ENCODE measurements at regions not wholly inside any gene's neighbourhood (a gene's known extent, or its start where the extent isn't known, plus 50 kb on each side); places are given as distances from the start of the nearest gene placed in this dataset.

DNA sequence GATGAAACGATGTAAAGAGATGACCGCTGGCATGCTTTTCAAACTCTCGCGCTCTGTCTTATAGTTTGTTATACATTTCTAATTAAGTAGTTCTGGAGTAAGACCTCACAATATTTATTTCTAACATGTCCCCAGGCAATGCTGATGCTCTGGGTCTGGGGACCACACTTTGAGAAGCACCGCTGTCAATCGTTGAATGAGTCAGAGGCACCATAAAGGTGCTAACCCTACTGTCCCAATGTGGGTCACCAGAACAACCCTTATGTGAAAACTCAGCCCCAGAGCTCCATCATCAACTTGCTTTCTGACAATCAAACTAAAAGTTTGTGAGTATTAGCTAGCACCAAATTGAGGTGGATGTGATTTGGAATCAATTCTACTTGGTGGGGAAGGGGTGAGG is 284.1 kb upstream of the PRKCQ start:
- ChIA-PET CTCF (no interaction called here), POLR2A (no interaction called here)
- Mint-ChIP-seq H3K27me3 (ENCODE audit: insufficient read depth, unreplicated experiment) (peaks cover 13% of the 10 kb centered on the region), H3K9me3 (ENCODE audit: unreplicated experiment) (peaks cover 9% of the 10 kb centered on the region), H3K4me1 (ENCODE audit: low read depth, unreplicated experiment) (no peaks in the 10 kb centered on the region), H3K36me3 (ENCODE audit: insufficient read depth, unreplicated experiment) (no peaks in the 10 kb centered on the region), H3K4me3 (ENCODE audit: unreplicated experiment) (no peak overlapping the region), H3K27ac (ENCODE audit: unreplicated experiment) (no peak overlapping the region)
- Histone ChIP-seq H3K9me3 (no peaks in the 10 kb centered on the region), H3K4me1 (no peaks in the 10 kb centered on the region), H3K27me3 (replicated peaks; ENCODE audit: control insufficient read depth, insufficient read depth, low read length) (no peaks in the 10 kb centered on the region; the same call in 1 of the 2 replicates), H3K4me3 (ENCODE audit: low read depth, low read length) (no peak overlapping the region), H3K36me3 (ENCODE audit: control insufficient read depth, insufficient read depth, low read length) (no peaks in the 10 kb centered on the region)
- TF ChIP-seq, protein P1, sequence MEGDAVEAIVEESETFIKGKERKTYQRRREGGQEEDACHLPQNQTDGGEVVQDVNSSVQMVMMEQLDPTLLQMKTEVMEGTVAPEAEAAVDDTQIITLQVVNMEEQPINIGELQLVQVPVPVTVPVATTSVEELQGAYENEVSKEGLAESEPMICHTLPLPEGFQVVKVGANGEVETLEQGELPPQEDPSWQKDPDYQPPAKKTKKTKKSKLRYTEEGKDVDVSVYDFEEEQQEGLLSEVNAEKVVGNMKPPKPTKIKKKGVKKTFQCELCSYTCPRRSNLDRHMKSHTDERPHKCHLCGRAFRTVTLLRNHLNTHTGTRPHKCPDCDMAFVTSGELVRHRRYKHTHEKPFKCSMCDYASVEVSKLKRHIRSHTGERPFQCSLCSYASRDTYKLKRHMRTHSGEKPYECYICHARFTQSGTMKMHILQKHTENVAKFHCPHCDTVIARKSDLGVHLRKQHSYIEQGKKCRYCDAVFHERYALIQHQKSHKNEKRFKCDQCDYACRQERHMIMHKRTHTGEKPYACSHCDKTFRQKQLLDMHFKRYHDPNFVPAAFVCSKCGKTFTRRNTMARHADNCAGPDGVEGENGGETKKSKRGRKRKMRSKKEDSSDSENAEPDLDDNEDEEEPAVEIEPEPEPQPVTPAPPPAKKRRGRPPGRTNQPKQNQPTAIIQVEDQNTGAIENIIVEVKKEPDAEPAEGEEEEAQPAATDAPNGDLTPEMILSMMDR (IDR thresholded peaks at IDR 0.05; ENCODE audit: insufficient read depth in 1 of 2, low read depth in 1 of 2, low read length in 1 of 2, severe bottlenecking in 1 of 2, unreplicated experiment in 1 of 2), result no peak
- BruUV-seq (replicated peaks), result no TSS peak
- intact Hi-C loops (cut with micrococcal nuclease; ENCODE audit: unreplicated experiment), result no loop called here
- DNase-seq, result no peak

DNA sequence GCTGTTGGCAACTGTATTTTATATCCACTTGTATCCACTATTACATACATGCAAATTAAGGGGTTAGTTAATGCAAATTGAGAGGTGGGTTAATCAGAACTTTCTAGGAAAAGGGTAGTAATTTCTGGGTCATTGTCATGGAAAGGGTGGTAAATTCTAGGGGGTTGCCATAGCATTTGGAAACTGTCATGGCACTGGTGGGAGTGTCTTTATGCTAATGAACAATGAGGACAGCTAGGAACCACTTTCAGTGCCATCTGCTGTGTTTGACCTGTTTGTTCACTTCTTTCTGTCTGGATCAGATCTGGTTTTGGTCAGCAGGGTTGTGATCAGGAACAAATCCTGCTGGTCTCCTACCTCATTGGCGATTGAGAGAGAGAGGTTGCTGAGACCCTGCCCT is 283.3 kb upstream of the PRKCQ start:
- no peak for DNase-seq
- intact Hi-C loops (cut with micrococcal nuclease; ENCODE audit: unreplicated experiment), result no loop called here
- peaks cover 10% of the 10 kb centered on the region for H3K27me3 Mint-ChIP-seq (ENCODE audit: insufficient read depth, unreplicated experiment)
- peaks cover 9% of the 10 kb centered on the region for H3K9me3 Mint-ChIP-seq (ENCODE audit: unreplicated experiment)
- no peaks in the 10 kb centered on the region for H3K9me3 ChIP-seq
- no peaks in the 10 kb centered on the region; the same call in 1 of the 2 replicates for H3K27me3 ChIP-seq (replicated peaks; ENCODE audit: control insufficient read depth, insufficient read depth, low read length)
- H3K4me1 Mint-ChIP-seq (ENCODE audit: low read depth, unreplicated experiment), result no peaks in the 10 kb centered on the region
- H3K4me3 ChIP-seq (ENCODE audit: low read depth, low read length), result no peak overlapping the region
- no peaks in the 10 kb centered on the region for H3K36me3 ChIP-seq (ENCODE audit: control insufficient read depth, insufficient read depth, low read length)
- BruUV-seq (replicated peaks), result no TSS peak
- TF ChIP-seq, protein P1 (IDR thresholded peaks at IDR 0.05; ENCODE audit: insufficient read depth in 1 of 2, low read depth in 1 of 2, low read length in 1 of 2, severe bottlenecking in 1 of 2, unreplicated experiment in 1 of 2), result no peak
- H3K36me3 Mint-ChIP-seq (ENCODE audit: insufficient read depth, unreplicated experiment), result no peaks in the 10 kb centered on the region
- H3K4me3 Mint-ChIP-seq (ENCODE audit: unreplicated experiment), result no peak overlapping the region
- POLR2A ChIA-PET, result no interaction called here
- CTCF ChIA-PET, result no interaction called here
- H3K27ac Mint-ChIP-seq (ENCODE audit: unreplicated experiment), result no peak overlapping the region
- no peaks in the 10 kb centered on the region for H3K4me1 ChIP-seq

DNA sequence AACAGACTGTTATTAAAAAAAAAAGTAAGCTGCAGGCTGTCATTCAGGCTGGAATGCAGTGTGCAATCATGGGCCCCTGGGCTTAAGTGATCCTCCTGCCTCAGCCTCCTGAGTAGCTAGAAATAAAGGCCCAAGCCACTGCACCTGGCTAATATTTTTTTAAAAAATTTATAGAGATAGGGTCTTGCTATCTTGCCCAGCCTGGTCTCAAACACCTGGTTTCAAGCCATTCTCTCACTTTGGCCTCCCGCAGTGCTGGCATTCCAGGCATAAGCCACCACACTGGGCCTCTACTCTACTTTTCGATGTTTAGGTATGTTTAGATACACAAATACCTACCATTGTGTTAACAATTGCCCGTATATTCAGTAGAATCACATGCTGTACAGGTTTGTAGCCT is 270.4 kb upstream of the PRKCQ start:
- ChIA-PET CTCF (no interaction called here), POLR2A (no interaction called here)
- DNase-seq, result no peak
- H3K4me1 ChIP-seq, result no peaks in the 10 kb centered on the region
- no peaks in the 10 kb centered on the region for H3K4me1 Mint-ChIP-seq (ENCODE audit: low read depth, unreplicated experiment)
- peaks cover 19% of the 10 kb centered on the region for H3K27me3 Mint-ChIP-seq (ENCODE audit: insufficient read depth, unreplicated experiment)
- no peaks in the 10 kb centered on the region for H3K27me3 ChIP-seq (replicated peaks; ENCODE audit: control insufficient read depth, insufficient read depth, low read length)
- H3K36me3 ChIP-seq (ENCODE audit: control insufficient read depth, insufficient read depth, low read length), result no peaks in the 10 kb centered on the region
- H3K4me3 Mint-ChIP-seq (ENCODE audit: unreplicated experiment), result no peak overlapping the region
- no TSS peak for BruUV-seq (replicated peaks)
- H3K4me3 ChIP-seq (ENCODE audit: low read depth, low read length), result no peak overlapping the region
- H3K9me3 Mint-ChIP-seq (ENCODE audit: unreplicated experiment), result no peaks in the 10 kb centered on the region
- TF ChIP-seq, protein P1 (IDR thresholded peaks at IDR 0.05; ENCODE audit: insufficient read depth in 1 of 2, low read depth in 1 of 2, low read length in 1 of 2, severe bottlenecking in 1 of 2, unreplicated experiment in 1 of 2), result no peak
- H3K27ac Mint-ChIP-seq (ENCODE audit: unreplicated experiment), result no peak overlapping the region
- intact Hi-C loops (cut with micrococcal nuclease; ENCODE audit: unreplicated experiment), result no loop called here
- H3K9me3 ChIP-seq, result peaks cover 5% of the 10 kb centered on the region; the same call in 1 of the 2 replicates
- H3K36me3 Mint-ChIP-seq (ENCODE audit: insufficient read depth, unreplicated experiment), result peaks cover 5% of the 10 kb centered on the region
